ENCODE measurements at regions not wholly inside any gene's neighbourhood (a gene's known extent, or its start where the extent isn't known, plus 50 kb on each side); places are given as distances from the start of the nearest gene placed in this dataset.
A peak's percentile ranks its signal among the peaks of the same experiment; 100 is the strongest.

DNA sequence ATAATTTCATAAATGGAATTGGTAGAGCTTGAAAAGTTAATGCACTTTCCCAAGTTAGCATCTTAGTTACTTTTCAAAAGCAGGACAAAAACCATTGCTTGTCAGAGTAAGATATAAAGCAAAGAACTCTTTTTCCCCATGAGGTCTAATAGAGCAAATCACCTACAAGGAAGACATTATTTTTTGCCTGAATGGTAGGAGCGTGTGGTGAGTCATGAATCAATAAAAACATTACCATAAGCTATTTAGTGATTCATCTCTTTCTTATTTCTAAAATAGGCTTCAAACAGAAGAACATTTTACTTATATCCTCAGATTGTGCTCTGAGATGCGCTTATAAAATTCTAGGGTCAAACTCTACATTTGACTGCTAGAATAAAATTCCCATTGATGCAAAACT is 109.4 kb upstream of the GPRIN3 start:
- no peak for DNase-seq

DNA sequence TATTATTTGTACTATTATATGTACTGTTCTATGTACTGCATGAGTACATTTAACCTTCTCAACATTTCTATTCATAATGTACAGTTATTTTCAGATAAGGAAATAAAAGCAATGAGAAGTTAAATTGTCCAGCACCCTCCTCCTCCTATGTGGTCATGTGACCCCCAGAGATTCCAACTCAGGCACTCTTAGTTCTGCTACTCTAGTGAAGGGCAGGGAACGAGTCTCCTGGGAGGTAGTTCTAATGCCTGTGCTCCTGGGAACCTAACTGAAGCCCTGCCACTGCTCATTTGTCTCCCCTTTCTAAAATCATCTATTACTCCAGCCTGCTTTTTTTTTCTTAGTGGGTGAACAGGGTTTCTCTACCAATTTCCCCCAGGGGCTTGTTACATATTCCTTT is 105.9 kb upstream of the GPRIN3 start:
- DNase-seq: no peak

GRCh38 chr4:89411539-89412309 is 104.1 kb upstream of the GPRIN3 start:
- DNase-seq: no peak

DNA sequence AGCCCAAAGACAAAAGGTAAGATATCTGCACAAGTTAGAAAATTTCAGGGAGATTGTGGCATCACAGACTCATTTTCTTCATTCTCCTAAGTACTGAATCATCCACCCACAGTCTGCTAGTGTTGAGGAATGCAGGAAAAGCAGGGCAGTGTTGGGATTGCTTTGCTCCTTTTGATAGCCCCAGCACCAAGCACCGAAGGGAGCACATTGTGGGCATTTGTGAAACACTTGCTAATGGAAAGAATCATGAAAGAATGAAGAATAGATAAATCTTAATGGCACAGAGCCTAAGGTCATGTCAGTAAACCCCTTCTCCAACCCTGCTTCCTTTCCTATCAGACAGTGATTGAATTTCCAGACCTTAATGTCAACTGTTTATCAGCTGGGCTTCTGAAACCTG is 103.1 kb upstream of the GPRIN3 start:
- no peak for DNase-seq

DNA sequence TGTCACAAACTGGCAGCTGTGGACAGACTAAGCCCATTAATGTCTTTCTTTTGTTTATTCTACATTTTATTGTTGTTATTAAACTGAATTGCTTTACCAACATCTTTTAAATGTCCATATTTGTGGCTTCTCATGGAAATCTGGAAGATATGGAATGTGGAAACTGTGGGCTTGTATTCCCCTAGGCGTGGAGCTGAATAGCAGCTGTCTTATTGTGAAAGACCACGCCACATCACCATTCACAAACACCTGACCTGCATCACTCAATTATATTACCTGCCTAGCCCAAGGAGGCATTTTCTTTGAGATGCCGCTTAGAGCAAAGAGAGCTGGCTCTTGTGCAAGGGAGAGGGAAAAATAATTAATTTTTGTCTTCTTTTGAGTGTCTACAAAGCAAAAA is 96.9 kb upstream of the GPRIN3 start:
- DNase-seq: no peak

DNA sequence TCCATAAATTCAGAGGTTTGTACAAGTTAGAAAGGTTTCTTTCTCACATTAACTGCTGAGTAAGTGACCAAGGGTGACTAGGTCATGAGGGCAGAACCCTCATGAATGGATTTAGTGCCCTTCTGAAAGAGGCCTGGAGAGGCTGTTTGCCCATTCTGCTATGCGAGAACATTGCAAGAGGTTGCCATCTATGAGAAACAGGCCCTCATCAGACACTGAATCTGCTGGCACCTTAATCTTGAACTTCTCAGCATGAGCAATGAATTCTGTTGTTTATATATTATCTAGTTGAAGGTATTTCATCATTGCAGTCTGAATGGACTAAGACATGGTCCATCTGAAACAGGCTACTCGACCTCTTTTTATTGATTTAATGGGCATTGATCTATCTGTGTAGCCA is 96.2 kb upstream of the GPRIN3 start:
- no peak for DNase-seq

- DNase-seq: no peak
These were observed 92.9 kb upstream of the GPRIN3 start for GRCh38 chr4:89400287-89401035.

DNA sequence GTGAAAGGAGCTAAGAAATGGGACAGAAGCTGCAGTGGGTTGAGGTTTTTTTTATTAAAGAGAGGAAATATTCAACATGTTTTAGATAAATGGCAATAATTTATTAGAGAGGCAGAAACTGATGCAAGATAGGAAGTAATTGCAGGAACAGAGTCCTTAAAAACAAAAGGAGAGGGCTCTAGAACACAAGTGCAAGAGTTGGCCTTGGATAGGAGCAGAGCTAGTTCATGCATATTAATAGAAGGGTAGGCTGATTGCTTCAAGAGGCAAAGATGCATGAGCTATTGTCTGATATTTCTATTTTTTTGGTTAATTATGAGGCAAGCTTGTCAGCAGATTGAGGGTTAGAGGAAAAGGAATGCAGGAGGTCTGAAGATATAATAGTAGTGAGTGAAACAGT is 91.0 kb upstream of the GPRIN3 start:
- no peak for DNase-seq

- DNase-seq: no peak
These were observed 90.5 kb upstream of the GPRIN3 start for GRCh38 chr4:89398146-89398545.

DNA sequence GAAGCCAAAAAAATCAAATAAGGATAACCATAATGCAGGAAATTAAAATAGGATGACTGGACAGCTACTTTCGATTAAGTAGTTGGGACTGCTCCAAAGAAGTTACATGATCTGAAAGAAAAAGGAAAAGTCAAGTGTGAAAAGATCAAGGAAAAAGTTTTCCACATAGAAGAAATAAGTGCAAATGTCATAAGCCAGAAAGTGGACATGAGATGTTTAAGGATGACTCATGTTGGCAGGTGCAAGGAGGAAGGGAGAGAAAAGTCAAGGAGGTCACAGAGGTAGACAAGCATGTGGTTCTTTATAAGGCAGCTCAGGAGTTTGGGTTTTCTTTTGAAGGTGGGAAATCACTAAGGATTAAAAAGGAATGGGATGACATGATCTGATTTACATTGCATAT is 89.8 kb upstream of the GPRIN3 start:
- no peak for DNase-seq

DNA sequence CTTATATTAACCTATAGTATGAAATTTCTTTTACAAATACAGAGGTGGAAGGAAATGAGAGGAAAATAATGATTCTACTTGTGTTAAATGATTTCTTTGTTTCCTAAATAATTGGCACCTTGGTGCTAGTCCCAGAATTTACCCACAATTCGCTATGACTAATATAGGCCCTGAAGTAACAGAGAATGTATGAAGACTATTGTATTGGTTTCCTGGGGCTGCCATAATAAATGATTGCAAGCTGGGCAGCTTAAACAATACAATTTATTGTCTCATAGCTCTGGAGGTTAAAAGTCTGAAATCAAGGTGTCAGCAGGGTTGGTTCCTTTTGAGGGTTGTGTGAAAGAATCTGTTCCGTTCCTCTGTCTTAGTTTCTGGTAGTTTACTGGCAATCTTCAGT is 74.8 kb upstream of the GPRIN3 start:
- no peak for DNase-seq

- no peak for DNase-seq
These were observed 73.4 kb upstream of the GPRIN3 start for GRCh38 chr4:89380980-89381379.

DNA sequence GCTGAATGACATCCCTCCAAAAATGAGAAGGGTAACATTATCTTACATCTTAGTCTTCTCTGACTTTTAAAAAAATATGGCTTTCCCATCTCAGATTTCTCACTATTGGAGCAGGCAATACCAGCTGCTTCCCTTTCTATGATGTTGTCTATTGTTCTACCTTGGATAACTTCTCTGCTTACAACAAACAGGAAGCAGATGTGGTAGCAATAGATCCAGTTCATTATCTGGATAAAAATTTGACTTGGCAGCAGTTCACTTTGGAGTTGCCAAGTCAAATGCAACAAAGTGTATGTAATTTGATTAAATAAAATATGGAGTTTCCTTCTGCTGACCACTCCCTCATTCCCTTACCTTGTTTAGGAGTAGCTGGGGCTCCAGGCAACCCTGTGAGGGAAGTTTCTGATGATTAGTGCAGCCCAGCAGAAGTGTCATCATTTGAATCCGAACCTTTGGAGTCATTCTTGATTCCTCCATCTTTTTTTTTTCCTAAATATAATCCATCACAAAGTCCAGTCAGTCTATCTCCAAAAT is 72.0 kb upstream of the GPRIN3 start:
- DNase-seq: peak; percentile 81

- no peak for DNase-seq
These were observed 65.8 kb upstream of the GPRIN3 start for GRCh38 chr4:89373394-89373793.

DNA sequence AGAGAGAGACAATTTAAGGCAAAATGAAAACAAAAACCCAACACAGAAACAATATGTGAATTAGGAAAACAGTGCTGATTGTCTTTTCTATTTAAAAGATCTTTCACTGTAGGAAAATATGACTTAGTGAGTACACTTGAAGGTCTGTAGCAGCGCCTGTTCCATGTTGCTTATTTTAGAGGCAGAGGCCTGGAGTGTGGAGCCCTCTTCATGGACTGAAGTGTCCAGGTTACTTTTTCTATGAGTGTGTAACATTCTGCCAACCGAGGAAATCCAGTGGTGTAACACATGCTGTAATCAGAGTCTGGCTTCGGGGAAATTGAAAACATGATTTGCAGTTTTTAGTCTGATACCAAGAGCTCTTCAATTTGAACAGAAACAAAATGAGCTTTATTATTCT is 64.0 kb upstream of the GPRIN3 start:
- no peak for DNase-seq

DNA sequence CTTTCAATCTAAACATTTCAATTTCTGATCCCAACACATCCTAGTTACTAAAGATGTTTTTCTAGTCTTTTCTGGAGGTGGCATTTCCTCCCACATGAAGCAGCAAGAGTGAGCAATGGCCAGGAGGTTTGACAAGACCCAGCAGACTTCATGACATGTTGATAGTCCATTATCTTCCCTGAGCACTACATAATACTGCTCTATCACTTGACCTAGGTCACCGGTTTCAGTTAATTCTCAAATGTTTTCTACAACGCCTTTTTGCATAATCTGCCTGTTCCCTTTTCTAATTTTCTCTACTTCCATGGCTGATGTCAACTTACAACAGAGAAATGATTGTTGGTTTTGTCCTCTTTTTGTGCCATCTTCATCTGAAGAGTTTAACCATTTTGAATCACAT is 62.0 kb upstream of the GPRIN3 start:
- no peak for DNase-seq

DNA sequence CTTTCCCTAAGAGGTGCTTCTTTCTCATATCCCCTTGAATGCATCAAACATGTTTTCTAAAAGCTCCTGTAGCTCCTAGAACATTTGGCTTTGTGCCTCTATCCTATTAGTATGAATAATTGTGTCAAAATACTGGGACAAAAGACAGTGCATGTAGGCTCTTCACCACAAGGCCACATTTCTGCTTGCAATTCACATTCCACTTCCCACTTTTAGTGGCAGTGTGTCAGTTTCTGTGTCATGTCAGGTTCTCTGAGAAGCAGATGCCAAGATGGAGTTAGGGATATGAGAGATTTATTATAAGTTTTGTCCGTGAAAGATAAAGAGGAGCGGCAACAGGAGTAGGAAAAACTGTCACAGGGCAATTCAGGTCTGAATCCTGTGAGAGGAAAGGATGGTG is 61.3 kb upstream of the GPRIN3 start:
- no peak for DNase-seq

DNA sequence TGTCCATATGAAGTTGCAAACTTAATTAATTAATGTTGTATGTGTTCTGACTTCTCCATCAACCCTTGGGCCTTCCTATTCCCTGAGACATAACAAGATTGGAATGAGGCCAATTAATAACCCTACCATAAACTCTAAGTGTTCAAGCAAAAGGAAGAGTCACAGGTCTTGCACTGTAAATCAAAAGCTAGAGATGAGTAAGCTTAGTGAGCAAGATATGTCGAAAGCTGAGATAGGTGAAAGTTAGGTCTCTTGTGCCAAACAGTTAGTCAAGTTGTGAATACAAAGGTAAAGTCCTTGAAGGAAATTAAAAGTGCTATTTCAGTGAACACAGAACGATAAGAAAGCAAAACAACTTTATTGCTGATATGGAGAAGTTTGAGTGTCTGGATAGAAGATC is 58.2 kb upstream of the GPRIN3 start:
- no peak for DNase-seq

GRCh38 chr4:89365375-89365774 is 57.8 kb upstream of the GPRIN3 start:
- no peak for DNase-seq

DNA sequence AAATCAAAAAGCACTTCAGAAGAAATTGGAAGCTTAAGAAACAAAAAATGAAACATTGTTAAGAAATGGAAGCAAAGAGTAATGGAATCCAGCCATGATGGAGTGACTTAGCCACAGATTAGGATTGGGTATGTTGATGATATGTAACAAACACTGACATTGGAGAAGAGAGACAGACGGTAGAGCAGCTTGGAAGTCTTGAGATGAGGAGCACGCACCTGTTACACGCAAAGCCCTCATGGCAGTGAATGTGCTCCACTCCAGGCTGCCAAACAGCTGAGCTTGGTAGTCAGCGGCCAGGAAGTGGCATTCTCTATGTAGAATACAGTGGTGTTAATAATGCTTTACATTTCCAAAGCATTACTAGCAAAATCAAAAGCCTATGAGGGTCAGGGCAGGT is 56.9 kb upstream of the GPRIN3 start:
- DNase-seq: no peak

GRCh38 chr4:89363786-89364185 is 56.2 kb upstream of the GPRIN3 start:
- no peak for DNase-seq

- no peak for DNase-seq
These were observed 51.5 kb upstream of the GPRIN3 start for GRCh38 chr4:89358935-89359638.

DNA sequence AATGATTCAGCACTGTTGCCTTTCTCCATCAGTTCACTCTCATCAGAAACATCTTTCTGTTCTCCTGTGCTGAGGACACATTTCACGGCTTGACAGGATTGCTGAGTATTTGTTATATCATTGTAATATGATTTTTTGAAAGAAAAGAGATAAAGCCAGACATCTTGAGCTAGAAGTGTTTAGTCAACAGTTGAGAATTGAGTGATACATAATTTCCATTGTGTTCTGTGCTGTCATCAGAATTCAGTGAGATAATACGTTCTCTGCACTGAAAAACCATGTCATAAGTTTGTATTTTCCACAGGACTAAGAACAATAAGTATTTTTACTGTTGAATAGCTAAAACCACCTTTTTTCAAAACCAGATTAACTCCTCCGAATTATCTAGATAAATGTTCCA is 50.2 kb upstream of the GPRIN3 start:
- DNase-seq: no peak

Measured in DMS153 (cell line).